ENCODE measurements at regions not wholly inside any gene's neighbourhood (a gene's known extent, or its start where the extent isn't known, plus 50 kb on each side); places are given as distances from the start of the nearest gene placed in this dataset.
A peak's percentile ranks its signal among the peaks of the same experiment; 100 is the strongest.
"Not testable (repeated sequence)": the region's sequence is repeated elsewhere in the genome, so short reads cannot be mapped to it uniquely, and the experiment has no call there.

- H3K4me3 ChIP-seq (ENCODE audit: low read depth, low read length), result no peak overlapping the region
- H3K36me3 ChIP-seq (ENCODE audit: control insufficient read depth, insufficient read depth, low read length), result no peaks in the 10 kb centered on the region
- no peaks in the 10 kb centered on the region for H3K27me3 ChIP-seq (ENCODE audit: control insufficient read depth, insufficient read depth, low read length)
- TF ChIP-seq, protein P1, sequence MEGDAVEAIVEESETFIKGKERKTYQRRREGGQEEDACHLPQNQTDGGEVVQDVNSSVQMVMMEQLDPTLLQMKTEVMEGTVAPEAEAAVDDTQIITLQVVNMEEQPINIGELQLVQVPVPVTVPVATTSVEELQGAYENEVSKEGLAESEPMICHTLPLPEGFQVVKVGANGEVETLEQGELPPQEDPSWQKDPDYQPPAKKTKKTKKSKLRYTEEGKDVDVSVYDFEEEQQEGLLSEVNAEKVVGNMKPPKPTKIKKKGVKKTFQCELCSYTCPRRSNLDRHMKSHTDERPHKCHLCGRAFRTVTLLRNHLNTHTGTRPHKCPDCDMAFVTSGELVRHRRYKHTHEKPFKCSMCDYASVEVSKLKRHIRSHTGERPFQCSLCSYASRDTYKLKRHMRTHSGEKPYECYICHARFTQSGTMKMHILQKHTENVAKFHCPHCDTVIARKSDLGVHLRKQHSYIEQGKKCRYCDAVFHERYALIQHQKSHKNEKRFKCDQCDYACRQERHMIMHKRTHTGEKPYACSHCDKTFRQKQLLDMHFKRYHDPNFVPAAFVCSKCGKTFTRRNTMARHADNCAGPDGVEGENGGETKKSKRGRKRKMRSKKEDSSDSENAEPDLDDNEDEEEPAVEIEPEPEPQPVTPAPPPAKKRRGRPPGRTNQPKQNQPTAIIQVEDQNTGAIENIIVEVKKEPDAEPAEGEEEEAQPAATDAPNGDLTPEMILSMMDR (IDR thresholded peaks at IDR 0.05; ENCODE audit: insufficient read depth, low read length, severe bottlenecking), result no peak
- DNase-seq (ENCODE audit: low read depth) (no peak), FAIRE-seq (no peak)
Measured at GRCh38 chr16:87047221-87048037, 269.8 kb downstream of the C16orf95 start.

- Histone ChIP-seq H3K4me3 (ENCODE audit: low read depth, low read length) (no peak overlapping the region), H3K27me3 (ENCODE audit: control insufficient read depth, insufficient read depth, low read length) (no peaks in the 10 kb centered on the region), H3K36me3 (ENCODE audit: control insufficient read depth, insufficient read depth, low read length) (no peaks in the 10 kb centered on the region)
- TF ChIP-seq, protein P1 (IDR thresholded peaks at IDR 0.05; ENCODE audit: insufficient read depth, low read length, severe bottlenecking), result no peak
- FAIRE-seq (no peak), DNase-seq (ENCODE audit: low read depth) (no peak)
Measured at GRCh38 chr16:87048038-87048729, 269.0 kb downstream of the C16orf95 start.

DNA sequence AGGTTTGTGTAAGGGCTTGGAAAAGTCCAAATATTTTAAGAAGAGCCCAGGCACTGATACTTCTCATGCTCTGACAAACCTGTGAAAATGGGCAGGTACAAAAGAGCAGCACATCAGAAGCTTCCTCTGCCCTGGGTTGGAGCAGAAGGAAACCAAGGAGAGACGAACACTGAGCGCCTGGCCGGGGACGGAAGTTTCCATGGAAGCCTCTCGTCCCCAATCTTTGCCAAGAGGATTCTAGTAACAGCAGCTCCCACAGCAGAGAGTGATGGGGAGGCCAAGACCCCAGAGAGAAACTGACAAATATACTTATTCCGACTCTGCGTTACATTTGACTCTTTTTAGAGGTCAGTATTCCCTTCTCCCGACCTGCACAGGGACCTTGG, 268.5 kb downstream of the C16orf95 start:
- no peak for DNase-seq (ENCODE audit: low read depth)
- no peaks in the 10 kb centered on the region for H3K27me3 ChIP-seq (ENCODE audit: control insufficient read depth, insufficient read depth, low read length)
- no peak overlapping the region for H3K4me3 ChIP-seq (ENCODE audit: low read depth, low read length)
- FAIRE-seq, result no peak
- TF ChIP-seq, protein P1 (IDR thresholded peaks at IDR 0.05; ENCODE audit: insufficient read depth, low read length, severe bottlenecking), result no peak
- H3K36me3 ChIP-seq (ENCODE audit: control insufficient read depth, insufficient read depth, low read length), result no peaks in the 10 kb centered on the region

DNA sequence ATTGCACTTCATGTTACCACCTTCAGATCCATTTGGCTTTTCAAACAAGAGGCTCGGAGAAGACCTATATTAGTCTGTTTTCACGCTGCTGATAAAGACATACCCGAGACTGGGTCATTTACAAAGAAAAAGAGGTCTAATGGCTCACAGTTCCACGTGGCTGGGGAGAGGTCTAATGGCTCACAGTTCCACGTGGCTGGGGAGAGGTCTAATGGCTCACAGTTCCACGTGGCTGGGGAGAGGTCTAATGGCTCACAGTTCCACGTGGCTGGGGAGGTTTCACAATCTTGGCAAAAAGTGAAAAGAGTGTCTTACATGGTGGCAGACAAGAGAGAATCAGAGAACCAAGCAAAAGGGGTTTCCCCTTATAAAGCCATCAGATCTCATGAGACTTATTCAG, 268.0 kb downstream of the C16orf95 start:
- not testable (repeated sequence) for H3K36me3 ChIP-seq (ENCODE audit: control insufficient read depth, insufficient read depth, low read length); H3K27me3 ChIP-seq (ENCODE audit: control insufficient read depth, insufficient read depth, low read length); FAIRE-seq; DNase-seq (ENCODE audit: low read depth); H3K4me3 ChIP-seq (ENCODE audit: low read depth, low read length)

DNA sequence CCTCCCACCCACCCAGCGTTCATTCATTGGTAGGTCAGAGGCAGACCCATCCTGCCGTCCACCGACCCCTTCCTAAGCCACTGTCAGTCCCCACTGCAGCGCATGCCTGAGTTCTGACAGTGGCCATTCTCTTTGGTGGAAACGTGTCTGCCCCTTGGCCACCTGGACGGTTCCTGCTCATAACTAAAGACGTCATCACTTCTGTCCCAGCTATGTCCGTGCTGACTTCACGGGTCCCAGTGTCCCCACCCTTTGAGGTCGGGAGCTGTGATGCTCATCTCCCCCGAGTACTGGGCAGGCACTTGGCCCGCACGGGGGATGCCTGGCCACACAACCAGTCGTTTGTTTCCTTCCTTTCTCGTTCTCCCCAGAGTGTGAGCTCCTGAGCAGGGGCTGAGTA, 267.1 kb downstream of the C16orf95 start:
- Histone ChIP-seq H3K4me3 (ENCODE audit: low read depth, low read length) (no peak overlapping the region), H3K27me3 (ENCODE audit: control insufficient read depth, insufficient read depth, low read length) (no peaks in the 10 kb centered on the region), H3K36me3 (ENCODE audit: control insufficient read depth, insufficient read depth, low read length) (no peaks in the 10 kb centered on the region)
- DNase-seq (ENCODE audit: low read depth) (no peak), FAIRE-seq (no peak)
- TF ChIP-seq, protein P1 (IDR thresholded peaks at IDR 0.05; ENCODE audit: insufficient read depth, low read length, severe bottlenecking), result no peak

DNA sequence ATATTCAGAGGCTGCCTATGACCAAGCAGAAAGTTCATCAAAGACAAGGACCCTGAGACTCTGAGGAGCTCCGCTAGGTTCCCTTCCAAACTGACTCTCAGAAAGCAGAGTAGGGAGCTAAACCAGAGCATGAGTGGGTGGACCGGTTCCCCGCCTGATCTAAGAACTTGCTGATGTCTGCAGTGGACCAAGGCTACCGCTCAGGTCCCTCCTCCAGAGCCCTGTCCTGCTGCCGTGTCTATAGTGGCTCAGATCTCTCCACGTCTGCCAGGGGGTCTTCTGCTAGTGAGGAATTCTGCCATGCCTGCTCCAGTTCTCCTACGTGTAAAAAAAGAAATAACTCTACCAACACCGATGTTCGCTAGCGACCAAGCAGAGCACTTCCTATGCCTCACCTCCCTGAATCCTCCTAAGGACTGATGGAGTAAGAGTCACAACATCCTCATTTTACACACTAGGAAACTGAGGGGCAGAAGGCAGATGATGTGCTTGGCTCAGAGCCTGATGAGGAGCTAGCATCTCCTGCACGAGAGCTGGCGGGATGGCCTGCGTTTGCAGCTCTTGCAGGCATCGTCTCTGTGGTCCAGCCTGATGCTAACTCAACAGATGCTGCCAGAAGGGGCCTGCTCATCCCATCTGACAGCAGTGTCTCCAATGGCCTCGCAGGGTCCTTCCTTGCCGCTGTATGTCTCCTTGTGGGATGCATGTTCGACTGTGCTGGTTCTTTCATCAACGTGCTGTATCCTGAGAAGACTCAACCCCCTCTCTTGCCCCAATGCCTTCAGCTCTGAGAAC, 265.5 kb downstream of the C16orf95 start:
- DNase-seq (ENCODE audit: low read depth) (no peak), FAIRE-seq (peak; percentile 55)
- Histone ChIP-seq H3K27me3 (ENCODE audit: control insufficient read depth, insufficient read depth, low read length) (no peaks in the 10 kb centered on the region), H3K4me3 (ENCODE audit: low read depth, low read length) (no peak overlapping the region), H3K36me3 (ENCODE audit: control insufficient read depth, insufficient read depth, low read length) (no peaks in the 10 kb centered on the region)
- TF ChIP-seq, protein P1 (IDR thresholded peaks at IDR 0.05; ENCODE audit: insufficient read depth, low read length, severe bottlenecking), result no peak

Data from bronchial epithelial cell (primary cell).